A549 (cell line): ENCODE measurements at regions not wholly inside any gene's neighbourhood (a gene's known extent, or its start where the extent isn't known, plus 50 kb on each side); places are given as distances from the start of the nearest gene placed in this dataset.

Experiments used
- ATAC-seq, 2 experiments: fragments of 200-7000 bp in 1 of 2; fragments of >200 bp in 1 of 2; cut with Nextera tagmentation in 1 of 2; cut with Tn5 transposase in 1 of 2; 3 replicates each; pipeline versions ENCODE4 v1.8.0 to v1.9.1; 2018 to 2020; ENCODE audit warnings: mild to moderate bottlenecking in 1 of 2, moderate library complexity in 1 of 2
- CTCF ChIA-PET: fragments of 300-600 bp; sonication (Branson Sonifier 250); formaldehyde crosslinking; extraction: SDS; loops from one replicate; lab custom pipeline; 2021; ENCODE audit warnings: antibody characterized with exemption, inconsistent platforms; lab: Yijun Ruan, JAX
- POLR2A ChIA-PET: fragments of 350-600 bp; formaldehyde crosslinking; extraction: SDS; loops from one replicate; lab custom pipeline; 2021; ENCODE audit warnings: antibody characterized with exemption, inconsistent platforms; lab: Yijun Ruan, JAX
- DNase-seq, 2 experiments: peaks; one replicate each; pipeline versions ENCODE4 v3.0.0 to v3.0.0-alpha.2; 2011 to 2016; ENCODE audit warnings: low read depth in 1 of 2, low spot score in 1 of 2
- FAIRE-seq: peaks from 2 replicates; lab custom pipeline; 2011; peaks lifted over from hg19 to GRCh38; lab: Jason Lieb, UNC
- H3K27ac ChIP-seq, 2 experiments: fragments of >200 bp; sonication (Bioruptor Twin); formaldehyde crosslinking; 3 replicates each; pipeline ENCODE4 v1.5.1; 2016 to 2017
- H3K4me1 ChIP-seq: fragments of >200 bp; sonication (Bioruptor Twin); formaldehyde crosslinking; 3 replicates; pipeline ENCODE4 v1.6.1; 2016
- H3K4me2 ChIP-seq: fragments of >200 bp; sonication (Bioruptor Twin); formaldehyde crosslinking; 3 replicates; pipeline ENCODE4 v1.6.1; 2016
- H3K4me3 ChIP-seq: fragments of >200 bp; sonication (Bioruptor Twin); formaldehyde crosslinking; 3 replicates; pipeline ENCODE4 v1.5.1; 2016
- H3K9me3 ChIP-seq: fragments of >200 bp; sonication (Bioruptor Twin); formaldehyde crosslinking; 3 replicates; pipeline ENCODE4 v1.6.1; 2016
- BCL3 ChIP-seq: fragments of >200 bp; sonication (Bioruptor Twin); formaldehyde crosslinking; IDR thresholded peaks from 3 replicates; pipeline ENCODE4 v1.6.1; 2016
- BHLHE40 ChIP-seq: IDR thresholded peaks from 2 replicates; pipeline ENCODE4 v1.6.1; 2012; ENCODE audit warnings: low read depth, low read length, inconsistent platforms
- CHD2 ChIP-seq: fragments of 150-350 bp; IDR thresholded peaks from 2 replicates; pipeline ENCODE4 v1.6.1; 2014; ENCODE audit warnings: low read length; ENCODE audit not compliant: partially characterized antibody
- CHD4 ChIP-seq: fragments of 200-600 bp; sonication (generic); IDR thresholded peaks from 2 replicates; pipeline ENCODE4 v1.6.1; 2016; ENCODE audit warnings: antibody characterized with exemption, mild to moderate bottlenecking, borderline replicate concordance
- EHF ChIP-seq: fragments of 250-450 bp; sonication (Bioruptor Pico); IDR thresholded peaks from 2 replicates; pipeline ENCODE4 v1.5.0; 2020; ENCODE audit warnings: mild to moderate bottlenecking
- EHMT2 ChIP-seq: fragments of 200-600 bp; sonication (generic); IDR thresholded peaks from 2 replicates; pipeline ENCODE4 v1.6.1; 2016; ENCODE audit warnings: antibody characterized with exemption, low read depth, mild to moderate bottlenecking, moderate library complexity
- FOSB ChIP-seq: fragments of 250-450 bp; sonication (Bioruptor Pico); IDR thresholded peaks from 2 replicates; pipeline ENCODE4 v1.5.0; 2020; ENCODE audit warnings: mild to moderate bottlenecking, moderate library complexity
- FOSL2 ChIP-seq, 2 experiments: fragments of 450-650 bp in 1 of 2; fragments of >200 bp in 1 of 2; sonication (Bioruptor Twin) in 1 of 2; formaldehyde crosslinking; IDR thresholded peaks; 2 replicates each; pipeline versions ENCODE4 v1.5.0 to v1.6.1; 2016 to 2020; ENCODE audit warnings: mild to moderate bottlenecking in 1 of 2, moderate library complexity in 1 of 2
- HDAC2 ChIP-seq: fragments of 200-600 bp; sonication (generic); IDR thresholded peaks from 2 replicates; pipeline ENCODE4 v1.6.1; 2016
- HES2 ChIP-seq: fragments of >200 bp; sonication (Bioruptor Twin); formaldehyde crosslinking; IDR thresholded peaks from 2 replicates; pipeline ENCODE4 v1.6.1; 2016
- KDM1A ChIP-seq: fragments of 200-600 bp; sonication (generic); IDR thresholded peaks from 2 replicates; pipeline ENCODE4 v1.6.1; 2016; ENCODE audit warnings: low read depth, mild to moderate bottlenecking
- KDM5A ChIP-seq: fragments of 200-600 bp; sonication (generic); IDR thresholded peaks from 2 replicates; pipeline ENCODE4 v1.6.1; 2016; ENCODE audit warnings: antibody characterized with exemption, mild to moderate bottlenecking
- MAFK ChIP-seq: fragments of 450-650 bp; IDR thresholded peaks from 2 replicates; pipeline ENCODE4 v1.6.1; 2014; ENCODE audit not compliant: partially characterized antibody
- MAX ChIP-seq: IDR thresholded peaks from 2 replicates; pipeline ENCODE4 v1.6.1; 2012
- NPAS2 ChIP-seq: fragments of 250-450 bp; sonication (Bioruptor Pico); IDR thresholded peaks from 2 replicates; pipeline ENCODE4 v1.8.0; 2022; ENCODE audit warnings: mild to moderate bottlenecking, moderate library complexity, borderline replicate concordance
- NR3C1 ChIP-seq: fragments of >200 bp; sonication (Bioruptor Twin); formaldehyde crosslinking; IDR thresholded peaks from 3 replicates; pipeline ENCODE4 v1.6.1; 2017
- PBX3 ChIP-seq: IDR thresholded peaks from 2 replicates; pipeline ENCODE4 v1.6.1; 2012
- PHF8 ChIP-seq: fragments of 200-600 bp; sonication (generic); IDR thresholded peaks from 2 replicates; pipeline ENCODE4 v1.6.1; 2016; ENCODE audit warnings: low read depth, mild to moderate bottlenecking, antibody characterized with exemption, moderate library complexity, borderline replicate concordance
- RAD21 ChIP-seq, 2 experiments: fragments of >200 bp in 1 of 2; sonication (Bioruptor Twin) in 1 of 2; formaldehyde crosslinking in 1 of 2; IDR thresholded peaks in 1 of 2; conservative IDR thresholded peaks in 1 of 2; 2 replicates in 1 of 2; 3 replicates in 1 of 2; pipeline ENCODE4 v1.6.1; 2012 to 2018; ENCODE audit warnings: inconsistent platforms in 1 of 2
- RFX5 ChIP-seq: fragments of 450-650 bp; IDR thresholded peaks from 2 replicates; pipeline ENCODE4 v1.7.1; 2014; ENCODE audit warnings: antibody characterized with exemption, mild to moderate bottlenecking, moderate library complexity
- SMC3 ChIP-seq: fragments of >200 bp; sonication (Bioruptor Twin); formaldehyde crosslinking; IDR thresholded peaks from 3 replicates; pipeline ENCODE4 v1.6.1; 2018; ENCODE audit warnings: inconsistent platforms
- TFCP2L1 ChIP-seq: fragments of 250-450 bp; sonication (Bioruptor Pico); IDR thresholded peaks from 2 replicates; pipeline ENCODE4 v1.5.0; 2021; ENCODE audit warnings: mild to moderate bottlenecking
- TP53 ChIP-seq: fragments of 250-450 bp; sonication (Bioruptor Pico); IDR thresholded peaks from 2 replicates; pipeline ENCODE4 v1.5.0; 2021; ENCODE audit warnings: mild to moderate bottlenecking, moderate library complexity
- USF2 ChIP-seq: fragments of 450-650 bp; IDR thresholded peaks from 2 replicates; pipeline ENCODE4 v1.6.1; 2014; ENCODE audit warnings: antibody characterized with exemption
- ZFP36 ChIP-seq: fragments of 450-650 bp; IDR thresholded peaks from 2 replicates; pipeline ENCODE4 v1.6.1; 2014; ENCODE audit warnings: borderline replicate concordance; ENCODE audit not compliant: partially characterized antibody
- WGBS: methylation state at CpG from one replicate; pipeline ENCODE4 v1.1.6; 2017; ENCODE audit errors: missing lambda C conversion rate; 5-methylcytosine and 5-hydroxymethylcytosine counted together

- FAIRE-seq = no peak
Measured at GRCh38 chr3:139132976-139133375, 88.3 kb upstream of the PRR23C start.

GRCh38 chr3:139134678-139135372 is 90.1 kb upstream of the PRR23C start:
- FAIRE-seq (no peak), DNase-seq (no peak), ATAC-seq (no peak)
- POLR2A ChIA-PET = no interaction called here
- Histone ChIP-seq H3K4me1 (no peaks in the 10 kb centered on the region), H3K9me3 (no peaks in the 10 kb centered on the region), H3K27ac (no peak overlapping the region), H3K4me2 (no peak overlapping the region), H3K4me3 (no peak overlapping the region)
- no peak for TF ChIP-seq RAD21 (conservative IDR thresholded peaks at IDR 0.05 in 1 of 2, IDR thresholded peaks at IDR 0.05 in 1 of 2)
- no peak for TF ChIP-seq EHMT2
- no peak for TF ChIP-seq TP53 (CRISPR knock-in tag)
- no peak for TF ChIP-seq BHLHE40
- TF ChIP-seq TFCP2L1 = no peak
- no peak for TF ChIP-seq MAFK
- TF ChIP-seq MAX = no peak
- CTCF ChIA-PET = no interaction called here
- WGBS = 10% methylated on average over 2 of the region's 2 CpGs

More at GRCh38 chr3:139132976-139133375, 88.3 kb upstream of the PRR23C start:
- Histone ChIP-seq H3K4me3 (no peak overlapping the region), H3K9me3 (no peaks in the 10 kb centered on the region), H3K4me1 (no peaks in the 10 kb centered on the region), H3K27ac (no peak overlapping the region), H3K4me2 (no peak overlapping the region)
- DNase-seq = no peak
- 44% methylated on average over 1 of the region's 1 CpG for WGBS
- no peak for ATAC-seq
- CTCF ChIA-PET = interaction anchor here (1.1 to 3.9 kb wide), 2 partner anchors 10 to 21 kb away, joined by 5 to 12 read pairs; no protein-coding TSS in a partner anchor
- POLR2A ChIA-PET = no interaction called here
- no peak for TF ChIP-seq ZFP36
- no peak for TF ChIP-seq RFX5
- no peak for TF ChIP-seq KDM1A
- TF ChIP-seq HDAC2 = no peak
- TF ChIP-seq MAFK = no peak
- TF ChIP-seq KDM5A = no peak
- TF ChIP-seq FOSL2 (IDR thresholded peaks at IDR 0.05) = no peak
- no peak for TF ChIP-seq FOSL2 (CRISPR knock-in tag; IDR thresholded peaks at IDR 0.05)
- no peak for TF ChIP-seq BCL3
- TF ChIP-seq USF2 = no peak
- TF ChIP-seq TP53 (CRISPR knock-in tag) = no peak
- no peak for TF ChIP-seq PBX3
- no peak for TF ChIP-seq HES2
- TF ChIP-seq NPAS2 (CRISPR knock-in tag) = no peak

GRCh38 chr3:139135657-139136056 is 91.0 kb upstream of the PRR23C start:
- Histone ChIP-seq H3K9me3 (no peaks in the 10 kb centered on the region), H3K4me2 (no peak overlapping the region), H3K4me1 (no peaks in the 10 kb centered on the region), H3K4me3 (no peak overlapping the region), H3K27ac (no peak overlapping the region)
- FAIRE-seq = no peak
- ATAC-seq = no peak
- ChIA-PET POLR2A (no interaction called here), CTCF (no interaction called here)
- DNase-seq = no peak
- TF ChIP-seq EHF (CRISPR knock-in tag) (no peak), BCL3 (no peak), EHMT2 (no peak), SMC3 (no peak), CHD4 (no peak), PHF8 (no peak), KDM5A (no peak), NR3C1 (no peak), CHD2 (no peak), FOSL2 (IDR thresholded peaks at IDR 0.05) (no peak), FOSL2 (CRISPR knock-in tag; IDR thresholded peaks at IDR 0.05) (no peak), ZFP36 (no peak), FOSB (CRISPR knock-in tag) (no peak), HDAC2 (no peak)
